RCC 7860 (cell line): ENCODE measurements at regions not wholly inside any gene's neighbourhood (a gene's known extent, or its start where the extent isn't known, plus 50 kb on each side); places are given as distances from the start of the nearest gene placed in this dataset.

Experiments used
- DNase-seq: peaks from one replicate; pipeline ENCODE4 v3.0.0-alpha.2; 2015; ENCODE audit warnings: low spot score
- FAIRE-seq: peaks from 2 replicates; lab custom pipeline; 2012; peaks lifted over from hg19 to GRCh38; lab: Jason Lieb, UNC

- no peak for FAIRE-seq
Observed at GRCh38 chr18:22033085-22033484, 136.3 kb upstream of the GATA6 start.

GRCh38 chr18:22034276-22034675 is 135.1 kb upstream of the GATA6 start:
- DNase-seq (no peak), FAIRE-seq (no peak)

More at GRCh38 chr18:22033085-22033484, 136.3 kb upstream of the GATA6 start:
- DNase-seq, result no peak

GRCh38 chr18:22040533-22040932 is 128.9 kb upstream of the GATA6 start:
- FAIRE-seq, result no peak
- DNase-seq, result no peak

GRCh38 chr18:22043837-22044236 is 125.6 kb upstream of the GATA6 start:
- no peak for FAIRE-seq
- no peak for DNase-seq

GRCh38 chr18:22044474-22045220 is 124.7 kb upstream of the GATA6 start:
- no peak for DNase-seq
- FAIRE-seq, result no peak

- FAIRE-seq, result no peak
- no peak for DNase-seq
Observed at GRCh38 chr18:22045221-22045918, 124.0 kb upstream of the GATA6 start.

- FAIRE-seq, result no peak
Observed at GRCh38 chr18:22046473-22046872, 122.9 kb upstream of the GATA6 start.

GRCh38 chr18:22047485-22047884 is 121.9 kb upstream of the GATA6 start:
- DNase-seq (no peak), FAIRE-seq (no peak)

More at GRCh38 chr18:22046473-22046872, 122.9 kb upstream of the GATA6 start:
- DNase-seq, result no peak

GRCh38 chr18:22048221-22048620 is 121.2 kb upstream of the GATA6 start:
- FAIRE-seq (no peak), DNase-seq (no peak)

- DNase-seq, result no peak
- no peak for FAIRE-seq
Observed at GRCh38 chr18:22048932-22049615, 120.3 kb upstream of the GATA6 start.

- FAIRE-seq, result no peak
- no peak for DNase-seq
Observed at GRCh38 chr18:22052405-22053105, 116.8 kb upstream of the GATA6 start.

- FAIRE-seq, result no peak
- no peak for DNase-seq
Observed at GRCh38 chr18:22055466-22056238, 113.7 kb upstream of the GATA6 start.

- FAIRE-seq, result no peak
- DNase-seq, result no peak
Observed at GRCh38 chr18:22056950-22057349, 112.4 kb upstream of the GATA6 start.

- no peak for DNase-seq
- FAIRE-seq, result no peak
Observed at GRCh38 chr18:22057908-22058527, 111.4 kb upstream of the GATA6 start.

- DNase-seq (no peak), FAIRE-seq (no peak)
Observed at GRCh38 chr18:22060361-22060760, 109.0 kb upstream of the GATA6 start.

- no peak for DNase-seq
- FAIRE-seq, result no peak
Observed at GRCh38 chr18:22063102-22063501, 106.3 kb upstream of the GATA6 start.

- no peak for DNase-seq
Observed at GRCh38 chr18:22063672-22064071, 105.7 kb upstream of the GATA6 start.

GRCh38 chr18:22064581-22064980 is 104.8 kb upstream of the GATA6 start:
- FAIRE-seq, result no peak
- no peak for DNase-seq

More at GRCh38 chr18:22063672-22064071, 105.7 kb upstream of the GATA6 start:
- no peak for FAIRE-seq

- no peak for DNase-seq
- no peak for FAIRE-seq
Observed at GRCh38 chr18:22065311-22065710, 104.1 kb upstream of the GATA6 start.

- no peak for FAIRE-seq
- no peak for DNase-seq
Observed at GRCh38 chr18:22066083-22066485, 103.3 kb upstream of the GATA6 start.
